HG03066 (cell line): ENCODE measurements at regions not wholly inside any gene's neighbourhood (a gene's known extent, or its start where the extent isn't known, plus 50 kb on each side); places are given as distances from the start of the nearest gene placed in this dataset.
A peak's percentile ranks its signal among the peaks of the same experiment; 100 is the strongest.

ENCODE experiments used
- ATAC-seq: cut with Tn5 transposase; IDR thresholded peaks from one replicate; pipeline ENCODE4 v1.9.1; 2021; ENCODE audit warnings: low read depth; ENCODE audit not compliant: unreplicated experiment

- no peak for ATAC-seq
Observed at GRCh38 chr4:155616117-155616516, 50.5 kb upstream of the GUCY1A1 start.

GRCh38 chr4:155615081-155615887 lies 51.4 kb upstream of the GUCY1A1 start:
- peak; percentile 73 for ATAC-seq

- no peak for ATAC-seq
Observed at GRCh38 chr4:155614111-155614762, 52.4 kb upstream of the GUCY1A1 start.

GRCh38 chr4:155612074-155612473 lies 54.6 kb upstream of the GUCY1A1 start:
- ATAC-seq = no peak

- no peak for ATAC-seq
Observed at GRCh38 chr4:155611501-155611900, 55.1 kb upstream of the GUCY1A1 start.

- ATAC-seq = peak; percentile 2
Observed at GRCh38 chr4:155610143-155610542, 56.5 kb upstream of the GUCY1A1 start.

- ATAC-seq = peak; percentile 58
Observed at GRCh38 chr4:155609455-155610059, 57.1 kb upstream of the GUCY1A1 start.

GRCh38 chr4:155608225-155608885 lies 58.3 kb upstream of the GUCY1A1 start:
- no peak for ATAC-seq

- no peak for ATAC-seq
Observed at GRCh38 chr4:155607481-155607880, 59.2 kb upstream of the GUCY1A1 start.

GRCh38 chr4:155604718-155605626 lies 61.7 kb upstream of the GUCY1A1 start:
- ATAC-seq = no peak

- ATAC-seq = no peak
Observed at GRCh38 chr4:155603360-155603891, 63.2 kb upstream of the GUCY1A1 start.

- no peak for ATAC-seq
Observed at GRCh38 chr4:155602351-155603140, 64.1 kb upstream of the GUCY1A1 start.

- ATAC-seq = no peak
Observed at GRCh38 chr4:155600244-155600643, 66.4 kb upstream of the GUCY1A1 start.

- ATAC-seq = no peak
Observed at GRCh38 chr4:155599596-155599995, 67.1 kb upstream of the GUCY1A1 start.

- no peak for ATAC-seq
Observed at GRCh38 chr4:155599085-155599484, 67.6 kb upstream of the GUCY1A1 start.

GRCh38 chr4:155597933-155598451 lies 68.7 kb upstream of the GUCY1A1 start:
- ATAC-seq = no peak

- no peak for ATAC-seq
Observed at GRCh38 chr4:155597281-155597680, 69.4 kb upstream of the GUCY1A1 start.

GRCh38 chr4:155593793-155594192 lies 72.9 kb upstream of the GUCY1A1 start:
- no peak for ATAC-seq

- no peak for ATAC-seq
Observed at GRCh38 chr4:155592938-155593297, 73.7 kb upstream of the GUCY1A1 start.
